Natural killer cell (primary cell): ENCODE measurements at regions not wholly inside any gene's neighbourhood (a gene's known extent, or its start where the extent isn't known, plus 50 kb on each side); places are given as distances from the start of the nearest gene placed in this dataset.

Experiments
- ATAC-seq, 3 donors: fragments of 150-1000 bp in 2 of 3; fragments of 200-7000 bp in 1 of 3; cut with Tn5 transposase; 1 replicate in 1 of 3; 2 replicates in 2 of 3; pipeline ENCODE4 v1.10.0; 2021; ENCODE audit warnings: mild to moderate bottlenecking in 2 of 3, moderate library complexity in 2 of 3
- DNase-seq, 2 donors: peaks; one replicate each; pipeline versions ENCODE4 v3.0.0 to v3.0.0-alpha.2; 2013 to 2021; ENCODE audit warnings: mixed read lengths in 1 of 2
- H3K27ac ChIP-seq: one replicate; pipeline ENCODE4 v1.5.1; 2013; ENCODE audit warnings: mild to moderate bottlenecking, low read length
- H3K27me3 ChIP-seq: one replicate; pipeline ENCODE4 v1.6.1; 2013; ENCODE audit warnings: low read length; ENCODE audit not compliant: control insufficient read depth, insufficient read depth
- H3K36me3 ChIP-seq: one replicate; pipeline ENCODE4 v1.6.1; 2013; ENCODE audit warnings: low read length; ENCODE audit not compliant: control insufficient read depth, insufficient read depth
- H3K4me1 ChIP-seq: one replicate; pipeline ENCODE4 v1.6.1; 2013; ENCODE audit warnings: low read length; ENCODE audit not compliant: control insufficient read depth, insufficient read depth
- H3K4me3 ChIP-seq: one replicate; pipeline ENCODE4 v1.5.1; 2013; ENCODE audit warnings: low read length
- H3K9me3 ChIP-seq: one replicate; pipeline ENCODE4 v1.6.1; 2013; ENCODE audit warnings: low read length; ENCODE audit not compliant: control insufficient read depth, insufficient read depth
- H3K27ac Mint-ChIP-seq, 2 donors: one replicate each; pipeline ENCODE4 v1.8.0; 2022; ENCODE audit warnings: mild to moderate bottlenecking in 2 of 2, mixed read lengths in 2 of 2, moderate library complexity in 1 of 2
- H3K27me3 Mint-ChIP-seq, 2 donors: one replicate each; pipeline ENCODE4 v1.8.0; 2022; ENCODE audit warnings: low read depth in 2 of 2, mixed read lengths in 2 of 2
- H3K36me3 Mint-ChIP-seq: one replicate; pipeline ENCODE4 v1.8.0; 2022; ENCODE audit warnings: mixed read lengths
- H3K4me1 Mint-ChIP-seq, 2 donors: one replicate each; pipeline ENCODE4 v1.8.0; 2022; ENCODE audit warnings: mixed read lengths in 2 of 2
- H3K4me3 Mint-ChIP-seq: one replicate; pipeline ENCODE4 v1.8.0; 2022; ENCODE audit warnings: mild to moderate bottlenecking, moderate library complexity, mixed read lengths
- H3K9me3 Mint-ChIP-seq, 2 donors: one replicate each; pipeline ENCODE4 v1.8.0; 2022; ENCODE audit warnings: mixed read lengths in 2 of 2
- WGBS: methylation state at CpG from one replicate; pipeline ENCODE4 v1.1.7; 2013; ENCODE audit warnings: missing lambda C conversion rate; ENCODE audit not compliant: insufficient coverage; 5-methylcytosine and 5-hydroxymethylcytosine counted together
- intact Hi-C: fragments of 100-400 bp; cut with micrococcal nuclease; formaldehyde crosslinking; loops from one replicate; pipeline ENCODE4 v1.14.2; 2022
- TF ChIP-seq, protein P1 (sequence below): fragments of 200-600 bp; IDR thresholded peaks from one replicate; pipeline ENCODE4 v1.8.0; 2022; ENCODE audit warnings: antibody characterized with exemption

DNA sequence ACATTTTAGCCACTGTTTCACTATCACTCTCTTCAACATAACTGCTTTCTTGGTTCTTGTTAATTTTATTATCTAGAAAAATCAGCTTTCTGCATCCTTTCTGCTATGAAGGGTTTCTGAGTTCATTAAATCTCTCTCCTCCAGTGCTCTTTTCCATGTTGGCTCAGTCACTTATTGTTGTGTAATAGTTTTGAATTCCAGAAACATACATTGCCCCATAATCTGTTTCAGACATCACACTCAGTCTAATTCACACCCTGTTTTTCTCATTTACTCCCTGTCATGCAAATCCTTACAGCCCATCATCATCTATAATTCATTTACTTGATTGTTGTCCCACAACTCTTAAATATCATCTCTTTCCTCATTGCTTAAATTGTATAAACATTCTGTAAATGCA is 176.1 kb upstream of the CDH12 start:
- Mint-ChIP-seq H3K36me3 (no peaks in the 10 kb centered on the region), H3K9me3 (peaks cover 4% of the 10 kb centered on the region in 2 donors), H3K4me1 (no peaks in the 10 kb centered on the region), H3K27me3 (no peaks in the 10 kb centered on the region), H3K27ac (no peak overlapping the region), H3K4me3 (no peak overlapping the region)
- TF ChIP-seq, protein P1, sequence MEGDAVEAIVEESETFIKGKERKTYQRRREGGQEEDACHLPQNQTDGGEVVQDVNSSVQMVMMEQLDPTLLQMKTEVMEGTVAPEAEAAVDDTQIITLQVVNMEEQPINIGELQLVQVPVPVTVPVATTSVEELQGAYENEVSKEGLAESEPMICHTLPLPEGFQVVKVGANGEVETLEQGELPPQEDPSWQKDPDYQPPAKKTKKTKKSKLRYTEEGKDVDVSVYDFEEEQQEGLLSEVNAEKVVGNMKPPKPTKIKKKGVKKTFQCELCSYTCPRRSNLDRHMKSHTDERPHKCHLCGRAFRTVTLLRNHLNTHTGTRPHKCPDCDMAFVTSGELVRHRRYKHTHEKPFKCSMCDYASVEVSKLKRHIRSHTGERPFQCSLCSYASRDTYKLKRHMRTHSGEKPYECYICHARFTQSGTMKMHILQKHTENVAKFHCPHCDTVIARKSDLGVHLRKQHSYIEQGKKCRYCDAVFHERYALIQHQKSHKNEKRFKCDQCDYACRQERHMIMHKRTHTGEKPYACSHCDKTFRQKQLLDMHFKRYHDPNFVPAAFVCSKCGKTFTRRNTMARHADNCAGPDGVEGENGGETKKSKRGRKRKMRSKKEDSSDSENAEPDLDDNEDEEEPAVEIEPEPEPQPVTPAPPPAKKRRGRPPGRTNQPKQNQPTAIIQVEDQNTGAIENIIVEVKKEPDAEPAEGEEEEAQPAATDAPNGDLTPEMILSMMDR, result no peak
- no peaks in the 10 kb centered on the region for H3K36me3 ChIP-seq
- no peak overlapping the region for H3K4me3 ChIP-seq
- intact Hi-C loops, result no loop called here
- DNase-seq, result no peak
- no peak overlapping the region for H3K27ac ChIP-seq
- H3K4me1 ChIP-seq, result no peaks in the 10 kb centered on the region
- ATAC-seq, result no peak
- H3K27me3 ChIP-seq, result no peaks in the 10 kb centered on the region
- peaks cover 4% of the 10 kb centered on the region for H3K9me3 ChIP-seq

GRCh38 chr5:23028445-23029021 is 175.4 kb upstream of the CDH12 start:
- intact Hi-C loops, result no loop called here
- Mint-ChIP-seq H3K4me3 (no peak overlapping the region), H3K27ac (no peak overlapping the region), H3K36me3 (no peaks in the 10 kb centered on the region), H3K27me3 (no peaks in the 10 kb centered on the region), H3K4me1 (no peaks in the 10 kb centered on the region), H3K9me3 (peaks cover 4% of the 10 kb centered on the region in 2 donors)
- ATAC-seq (no peak), DNase-seq (no peak)
- Histone ChIP-seq H3K4me1 (no peaks in the 10 kb centered on the region), H3K4me3 (no peak overlapping the region), H3K27ac (no peak overlapping the region), H3K36me3 (no peaks in the 10 kb centered on the region), H3K9me3 (peaks cover 4% of the 10 kb centered on the region), H3K27me3 (no peaks in the 10 kb centered on the region)
- TF ChIP-seq, protein P1, result no peak
- 93% methylated on average over 2 of the region's 3 CpGs for WGBS

GRCh38 chr5:23027830-23028229 is 174.7 kb upstream of the CDH12 start:
- no peaks in the 10 kb centered on the region for H3K36me3 ChIP-seq
- 77% methylated on average over 4 of the region's 4 CpGs for WGBS
- DNase-seq, result no peak
- TF ChIP-seq, protein P1, result no peak
- no peaks in the 10 kb centered on the region for H3K36me3 Mint-ChIP-seq
- no peak overlapping the region for H3K27ac ChIP-seq
- H3K27ac Mint-ChIP-seq, result no peak overlapping the region
- no peaks in the 10 kb centered on the region for H3K4me1 Mint-ChIP-seq
- no peak overlapping the region for H3K4me3 ChIP-seq
- H3K27me3 ChIP-seq, result no peaks in the 10 kb centered on the region
- intact Hi-C loops, result no loop called here
- peaks cover 4 to 6% of the 10 kb centered on the region in 2 donors for H3K9me3 Mint-ChIP-seq
- no peaks in the 10 kb centered on the region for H3K4me1 ChIP-seq
- peaks cover 4% of the 10 kb centered on the region for H3K9me3 ChIP-seq
- no peak for ATAC-seq
- no peak overlapping the region for H3K4me3 Mint-ChIP-seq
- H3K27me3 Mint-ChIP-seq, result no peaks in the 10 kb centered on the region

GRCh38 chr5:23027331-23027730 is 174.2 kb upstream of the CDH12 start:
- H3K27ac Mint-ChIP-seq, result no peak overlapping the region
- no peaks in the 10 kb centered on the region for H3K36me3 ChIP-seq
- H3K27me3 Mint-ChIP-seq, result no peaks in the 10 kb centered on the region
- DNase-seq (no peak), ATAC-seq (no peak)
- no peaks in the 10 kb centered on the region for H3K4me1 ChIP-seq
- H3K27me3 ChIP-seq, result no peaks in the 10 kb centered on the region
- H3K4me3 ChIP-seq, result no peak overlapping the region
- peaks cover 4% of the 10 kb centered on the region for H3K9me3 ChIP-seq
- TF ChIP-seq, protein P1, result no peak
- H3K9me3 Mint-ChIP-seq, result peaks cover 4 to 6% of the 10 kb centered on the region in 2 donors
- H3K4me1 Mint-ChIP-seq, result no peaks in the 10 kb centered on the region
- H3K27ac ChIP-seq, result no peak overlapping the region
- H3K36me3 Mint-ChIP-seq, result no peaks in the 10 kb centered on the region
- intact Hi-C loops, result no loop called here
- no peak overlapping the region for H3K4me3 Mint-ChIP-seq
- WGBS, result 83% methylated on average over 2 of the region's 2 CpGs
